Esophagus muscularis mucosa (tissue), 3 donors: ENCODE measurements at regions not wholly inside any gene's neighbourhood (a gene's known extent, or its start where the extent isn't known, plus 50 kb on each side); places are given as distances from the start of the nearest gene placed in this dataset.

Experiments used
- POLR2A ChIP-seq: fragments of 450-650 bp; IDR thresholded peaks from one replicate; pipeline ENCODE4 v1.6.1; 2017; ENCODE audit warnings: antibody characterized with exemption, moderate library complexity, mild to moderate bottlenecking, low read depth
- POLR2AphosphoS5 ChIP-seq, 2 donors: sonication (generic); formaldehyde crosslinking; IDR thresholded peaks; one replicate each; pipeline ENCODE4 v1.6.1; 2017; ENCODE audit warnings: antibody characterized with exemption in 2 of 2
- TF ChIP-seq, protein P1 (sequence below), 3 experiments: fragments of 200-600 bp in 2 of 3; fragments of 450-650 bp in 1 of 3; sonication (generic) in 2 of 3; IDR thresholded peaks; one replicate each; pipeline ENCODE4 v1.5.1; 2017 to 2019; ENCODE audit warnings: antibody characterized with exemption in 3 of 3, mild to moderate bottlenecking in 2 of 3, moderate library complexity in 1 of 3

DNA sequence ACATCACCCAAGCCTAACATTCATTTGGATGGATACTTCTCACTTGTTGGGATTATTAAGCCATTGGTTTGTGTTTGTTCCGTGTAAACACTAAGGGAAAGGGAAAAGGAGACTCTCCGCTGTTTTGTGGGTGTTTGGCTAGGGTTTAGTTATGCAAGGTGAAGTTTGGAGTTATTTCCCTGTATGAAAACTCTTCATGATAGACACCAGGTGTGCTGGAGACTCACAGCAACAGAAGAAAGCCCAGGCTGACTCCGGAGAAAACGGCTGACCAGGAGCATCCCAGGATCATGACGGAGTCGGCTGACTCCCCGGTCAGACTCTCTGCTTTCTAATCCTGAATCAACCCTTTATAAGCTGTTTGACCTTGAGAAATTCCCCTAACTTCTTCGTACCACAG, 94.1 kb upstream of the KLF6 start:
- TF ChIP-seq, protein P1, sequence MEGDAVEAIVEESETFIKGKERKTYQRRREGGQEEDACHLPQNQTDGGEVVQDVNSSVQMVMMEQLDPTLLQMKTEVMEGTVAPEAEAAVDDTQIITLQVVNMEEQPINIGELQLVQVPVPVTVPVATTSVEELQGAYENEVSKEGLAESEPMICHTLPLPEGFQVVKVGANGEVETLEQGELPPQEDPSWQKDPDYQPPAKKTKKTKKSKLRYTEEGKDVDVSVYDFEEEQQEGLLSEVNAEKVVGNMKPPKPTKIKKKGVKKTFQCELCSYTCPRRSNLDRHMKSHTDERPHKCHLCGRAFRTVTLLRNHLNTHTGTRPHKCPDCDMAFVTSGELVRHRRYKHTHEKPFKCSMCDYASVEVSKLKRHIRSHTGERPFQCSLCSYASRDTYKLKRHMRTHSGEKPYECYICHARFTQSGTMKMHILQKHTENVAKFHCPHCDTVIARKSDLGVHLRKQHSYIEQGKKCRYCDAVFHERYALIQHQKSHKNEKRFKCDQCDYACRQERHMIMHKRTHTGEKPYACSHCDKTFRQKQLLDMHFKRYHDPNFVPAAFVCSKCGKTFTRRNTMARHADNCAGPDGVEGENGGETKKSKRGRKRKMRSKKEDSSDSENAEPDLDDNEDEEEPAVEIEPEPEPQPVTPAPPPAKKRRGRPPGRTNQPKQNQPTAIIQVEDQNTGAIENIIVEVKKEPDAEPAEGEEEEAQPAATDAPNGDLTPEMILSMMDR (IDR thresholded peaks at IDR 0.05) = no peak
- no peak for TF ChIP-seq POLR2A
- TF ChIP-seq POLR2AphosphoS5 (IDR thresholded peaks at IDR 0.05) = no peak
